Mucosa of rectum (tissue), 2 donors: ENCODE measurements at regions not wholly inside any gene's neighbourhood (a gene's known extent, or its start where the extent isn't known, plus 50 kb on each side); places are given as distances from the start of the nearest gene placed in this dataset.

Source experiments
- H3K27ac ChIP-seq, 2 donors: one replicate each; pipeline ENCODE4 v1.7.0; 2013; ENCODE audit warnings: inconsistent platforms in 2 of 2, low read depth in 2 of 2, low read length in 2 of 2
- H3K27me3 ChIP-seq, 2 donors: one replicate each; pipeline ENCODE4 v1.7.0; 2013; ENCODE audit warnings: low read length in 2 of 2; ENCODE audit not compliant: control insufficient read depth in 2 of 2, insufficient read depth in 2 of 2
- H3K36me3 ChIP-seq, 2 donors: one replicate each; pipeline ENCODE4 v1.7.0; 2013; ENCODE audit warnings: low read length in 2 of 2; ENCODE audit not compliant: control insufficient read depth in 2 of 2, insufficient read depth in 2 of 2
- H3K4me1 ChIP-seq, 2 donors: one replicate each; pipeline ENCODE4 v1.7.0; 2013; ENCODE audit warnings: low read length in 2 of 2, mild to moderate bottlenecking in 1 of 2; ENCODE audit not compliant: control insufficient read depth in 2 of 2, insufficient read depth in 2 of 2
- H3K4me3 ChIP-seq, 2 donors: one replicate each; pipeline ENCODE4 v1.7.0; 2013; ENCODE audit warnings: low read length in 2 of 2
- H3K9ac ChIP-seq, 2 donors: one replicate each; pipeline ENCODE4 v1.7.0; 2013; ENCODE audit warnings: low read length in 2 of 2, low read depth in 1 of 2, mild to moderate bottlenecking in 1 of 2
- H3K9me3 ChIP-seq, 2 donors: one replicate each; pipeline ENCODE4 v1.7.0; 2013; ENCODE audit warnings: low read length in 2 of 2; ENCODE audit not compliant: control insufficient read depth in 2 of 2
- donor health status: healthy.
- donor health status: Normal muscosa, but diverticular disease.

GRCh38 chr1:87629673-87630072, 301.0 kb downstream of the LMO4 start:
- no peaks in the 10 kb centered on the region for H3K27me3 ChIP-seq
- H3K4me3 ChIP-seq: no peak overlapping the region
- H3K27ac ChIP-seq: no peak overlapping the region
- no peaks in the 10 kb centered on the region for H3K4me1 ChIP-seq
- H3K36me3 ChIP-seq: no peaks in the 10 kb centered on the region
- no peaks in the 10 kb centered on the region for H3K9me3 ChIP-seq
- H3K9ac ChIP-seq: no peak overlapping the region

GRCh38 chr1:87632232-87632631, 303.6 kb downstream of the LMO4 start:
- no peaks in the 10 kb centered on the region for H3K4me1 ChIP-seq
- H3K9me3 ChIP-seq: no peaks in the 10 kb centered on the region
- H3K27ac ChIP-seq: no peak overlapping the region
- no peak overlapping the region for H3K4me3 ChIP-seq
- H3K36me3 ChIP-seq: no peaks in the 10 kb centered on the region
- no peaks in the 10 kb centered on the region for H3K27me3 ChIP-seq
- no peak overlapping the region for H3K9ac ChIP-seq

GRCh38 chr1:87636198-87636892, 307.7 kb downstream of the LMO4 start:
- Histone ChIP-seq H3K36me3 (no peaks in the 10 kb centered on the region), H3K4me3 (no peak overlapping the region), H3K9ac (no peak overlapping the region), H3K27ac (no peak overlapping the region), H3K4me1 (no peaks in the 10 kb centered on the region), H3K27me3 (no peaks in the 10 kb centered on the region), H3K9me3 (no peaks in the 10 kb centered on the region)

GRCh38 chr1:87638636-87639035, 310.0 kb downstream of the LMO4 start:
- Histone ChIP-seq H3K27me3 (no peaks in the 10 kb centered on the region), H3K9ac (no peak overlapping the region), H3K4me1 (no peaks in the 10 kb centered on the region), H3K27ac (no peak overlapping the region), H3K36me3 (no peaks in the 10 kb centered on the region), H3K4me3 (no peak overlapping the region), H3K9me3 (no peaks in the 10 kb centered on the region)

GRCh38 chr1:87641996-87642395, 313.3 kb downstream of the LMO4 start:
- Histone ChIP-seq H3K27ac (no peak overlapping the region), H3K9ac (no peak overlapping the region), H3K36me3 (no peaks in the 10 kb centered on the region), H3K9me3 (no peaks in the 10 kb centered on the region), H3K4me3 (no peak overlapping the region), H3K4me1 (peaks cover 0 to 3% of the 10 kb centered on the region in 2 donors), H3K27me3 (no peaks in the 10 kb centered on the region)

- no peak overlapping the region for H3K9ac ChIP-seq
- H3K4me1 ChIP-seq: peaks cover 0 to 3% of the 10 kb centered on the region in 2 donors
- no peaks in the 10 kb centered on the region for H3K36me3 ChIP-seq
- no peak overlapping the region for H3K27ac ChIP-seq
- no peaks in the 10 kb centered on the region for H3K9me3 ChIP-seq
- no peak overlapping the region for H3K4me3 ChIP-seq
- H3K27me3 ChIP-seq: no peaks in the 10 kb centered on the region
These were observed 314.0 kb downstream of the LMO4 start for GRCh38 chr1:87642581-87643221.

- Histone ChIP-seq H3K4me1 (peaks cover 0 to 3% of the 10 kb centered on the region in 2 donors), H3K4me3 (no peak overlapping the region), H3K27me3 (no peaks in the 10 kb centered on the region), H3K27ac (no peak overlapping the region), H3K9ac (no peak overlapping the region), H3K9me3 (no peaks in the 10 kb centered on the region), H3K36me3 (no peaks in the 10 kb centered on the region)
These were observed 315.4 kb downstream of the LMO4 start for GRCh38 chr1:87644033-87644578.

GRCh38 chr1:87644579-87645190, 316.0 kb downstream of the LMO4 start:
- peaks cover 0 to 3% of the 10 kb centered on the region in 2 donors for H3K4me1 ChIP-seq
- H3K27me3 ChIP-seq: no peaks in the 10 kb centered on the region
- no peak overlapping the region for H3K4me3 ChIP-seq
- no peaks in the 10 kb centered on the region for H3K36me3 ChIP-seq
- no peaks in the 10 kb centered on the region for H3K9me3 ChIP-seq
- H3K9ac ChIP-seq: no peak overlapping the region
- no peak overlapping the region for H3K27ac ChIP-seq

GRCh38 chr1:87647430-87648177, 318.9 kb downstream of the LMO4 start:
- no peaks in the 10 kb centered on the region for H3K27me3 ChIP-seq
- H3K9me3 ChIP-seq: no peaks in the 10 kb centered on the region
- no peak overlapping the region for H3K4me3 ChIP-seq
- H3K27ac ChIP-seq: no peak overlapping the region
- H3K9ac ChIP-seq: no peak overlapping the region
- H3K36me3 ChIP-seq: no peaks in the 10 kb centered on the region
- H3K4me1 ChIP-seq: peaks cover 0 to 3% of the 10 kb centered on the region in 2 donors
